ENCODE measurements at regions not wholly inside any gene's neighbourhood (a gene's known extent, or its start where the extent isn't known, plus 50 kb on each side); places are given as distances from the start of the nearest gene placed in this dataset.
"Not testable (repeated sequence)": the region's sequence is repeated elsewhere in the genome, so short reads cannot be mapped to it uniquely, and the experiment has no call there.

DNA sequence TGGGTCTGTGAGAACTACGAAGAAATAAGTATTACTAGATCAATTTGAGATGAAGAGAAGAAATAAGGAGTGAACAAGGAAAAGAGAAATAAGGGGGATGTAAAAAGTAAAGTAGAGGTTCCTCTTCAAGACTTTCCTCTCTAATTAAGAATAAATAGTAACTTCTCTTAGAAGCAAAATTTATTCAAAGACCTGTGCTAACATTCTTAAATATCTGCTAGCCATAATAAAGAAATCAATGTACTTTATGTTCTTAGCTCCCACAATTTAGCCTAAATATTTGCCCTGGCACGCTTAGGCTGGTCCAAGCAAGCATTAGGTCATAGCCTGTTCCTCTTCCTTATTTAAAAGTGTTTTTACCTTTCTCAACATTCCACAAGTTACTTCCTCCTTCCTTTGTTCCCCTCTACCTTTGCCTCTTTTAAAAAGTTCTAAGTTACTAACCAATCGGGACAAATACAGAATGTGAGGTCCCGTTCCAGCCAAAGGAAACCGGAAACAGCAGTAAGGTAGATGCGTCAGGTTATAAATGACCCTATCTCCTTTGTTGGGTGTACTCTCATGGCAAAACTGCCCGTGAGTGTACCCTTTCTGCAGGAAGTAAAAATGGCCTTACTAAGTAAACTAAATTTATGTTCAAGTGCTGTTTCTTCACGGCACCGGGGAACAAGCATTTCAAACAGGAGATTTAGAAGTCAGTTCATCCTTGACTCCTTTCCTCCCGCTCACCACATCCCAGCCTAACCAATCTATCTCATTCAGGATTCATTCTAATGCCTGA is 86.2 kb upstream of the PLEKHM1 start:
- H3K4me3 ChIP-seq (ENCODE audit: low read length) = not testable (repeated sequence)

GRCh38 chr17:45577571-45578279 is 87.2 kb upstream of the PLEKHM1 start:
- Histone ChIP-seq H3K27me3 (ENCODE audit: insufficient read depth, low read length, poor library complexity, severe bottlenecking) (no peaks in the 10 kb centered on the region), H3K9me3 (ENCODE audit: low read length) (no peaks in the 10 kb centered on the region), H3K4me1 (ENCODE audit: insufficient read depth, low read length) (peaks cover 19% of the 10 kb centered on the region), H3K36me3 (ENCODE audit: insufficient read depth, low read length) (no peaks in the 10 kb centered on the region), H3K4me3 (ENCODE audit: low read length) (no peak overlapping the region), H3K27ac (ENCODE audit: low read depth, low read length) (no peak overlapping the region)
- POLR2A ChIA-PET = no interaction called here
- Mint-ChIP-seq H3K27ac (peak overlapping the region in 2 of 8 donors; percentile 0 to 6), H3K9me3 (no peaks in the 10 kb centered on the region), H3K4me3 (no peak overlapping the region), H3K27me3 (no peaks in the 10 kb centered on the region), H3K4me1 (peaks cover 68 to 87% (median 84%) of the 10 kb centered on the region in 3 donors), H3K36me3 (peaks cover 0 to 57% (median 19%) of the 10 kb centered on the region in 3 donors)
- CTCF ChIA-PET = no interaction called here
- no peak for DNase-seq

More for the DNA sequence above, 86.2 kb upstream of the PLEKHM1 start:
- DNase-seq; H3K9me3 ChIP-seq (ENCODE audit: low read length); H3K27me3 ChIP-seq (ENCODE audit: insufficient read depth, low read length, poor library complexity, severe bottlenecking); H3K9me3 Mint-ChIP-seq; H3K36me3 ChIP-seq (ENCODE audit: insufficient read depth, low read length); H3K27ac ChIP-seq (ENCODE audit: low read depth, low read length); CTCF ChIA-PET; H3K4me3 Mint-ChIP-seq; H3K27me3 Mint-ChIP-seq; POLR2A ChIA-PET: not testable (repeated sequence)
- peaks cover 12% of the 10 kb centered on the region for H3K4me1 ChIP-seq (ENCODE audit: insufficient read depth, low read length)
- Mint-ChIP-seq H3K4me1 (peaks cover 62 to 77% (median 74%) of the 10 kb centered on the region in 3 donors), H3K36me3 (peaks cover 0 to 51% (median 19%) of the 10 kb centered on the region in 3 donors), H3K27ac (peak overlapping the region in 4 of 8 donors; percentile 45 to 67 (median 54))

DNA sequence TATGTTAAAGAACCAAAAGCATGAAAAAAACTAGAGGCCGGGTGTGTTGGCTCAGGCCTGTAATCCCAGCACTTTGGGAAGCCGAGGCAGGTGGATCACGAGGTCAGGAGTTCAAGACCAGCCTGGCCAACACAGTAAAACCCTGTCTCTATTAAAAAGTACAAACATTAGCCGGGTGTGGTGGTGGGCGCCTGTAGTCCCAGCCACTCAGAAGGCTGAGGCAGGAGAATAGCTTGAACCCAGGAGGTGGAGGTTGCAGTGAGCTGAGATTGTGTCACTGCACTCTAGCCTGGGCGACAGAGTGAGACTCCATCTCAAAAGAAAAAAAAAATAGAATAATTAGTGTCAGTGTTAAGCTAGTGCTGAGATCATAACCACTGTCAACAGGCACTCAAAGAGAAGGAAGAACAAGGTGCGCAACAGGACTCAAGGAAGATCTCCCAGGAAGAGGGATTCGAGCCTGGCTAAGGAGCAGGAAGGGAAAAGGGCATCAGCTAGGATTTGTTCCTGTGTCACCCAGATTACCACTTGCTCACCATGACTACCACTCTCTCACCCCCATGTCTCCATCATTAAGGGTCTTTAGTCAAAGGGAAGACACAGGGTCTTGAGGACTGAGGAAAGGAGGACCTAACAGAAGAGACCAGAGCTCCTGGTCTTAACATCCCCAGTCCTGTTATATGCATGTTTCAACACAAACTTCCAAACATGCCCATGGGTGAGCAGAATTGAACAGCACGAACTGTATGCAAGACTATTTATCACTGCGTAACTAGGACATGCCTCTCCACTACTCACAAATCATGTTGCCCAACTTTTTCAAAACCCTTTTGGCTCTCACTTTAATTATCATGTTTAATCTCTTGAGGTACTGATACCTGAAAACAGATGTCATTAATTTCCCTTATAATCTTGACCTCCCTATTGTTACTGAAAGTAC is 88.3 kb upstream of the PLEKHM1 start:
- Histone ChIP-seq H3K36me3 (ENCODE audit: insufficient read depth, low read length) (no peaks in the 10 kb centered on the region), H3K4me3 (ENCODE audit: low read length) (no peak overlapping the region), H3K27ac (ENCODE audit: low read depth, low read length) (no peak overlapping the region), H3K4me1 (ENCODE audit: insufficient read depth, low read length) (peaks cover 28% of the 10 kb centered on the region), H3K27me3 (ENCODE audit: insufficient read depth, low read length, poor library complexity, severe bottlenecking) (no peaks in the 10 kb centered on the region), H3K9me3 (ENCODE audit: low read length) (no peaks in the 10 kb centered on the region)
- DNase-seq = no peak
- H3K36me3 Mint-ChIP-seq = peaks cover 0 to 62% (median 19%) of the 10 kb centered on the region in 3 donors
- H3K9me3 Mint-ChIP-seq = no peaks in the 10 kb centered on the region
- peak overlapping the region in 4 of 8 donors; percentile 21 to 79 (median 30) for H3K27ac Mint-ChIP-seq
- ChIA-PET POLR2A (no interaction called here), CTCF (no interaction called here)
- peaks cover 73 to 92% (median 90%) of the 10 kb centered on the region in 3 donors for H3K4me1 Mint-ChIP-seq
- H3K4me3 Mint-ChIP-seq = peak overlapping the region in 1 of 7 donors; percentile 75
- H3K27me3 Mint-ChIP-seq = no peaks in the 10 kb centered on the region

DNA sequence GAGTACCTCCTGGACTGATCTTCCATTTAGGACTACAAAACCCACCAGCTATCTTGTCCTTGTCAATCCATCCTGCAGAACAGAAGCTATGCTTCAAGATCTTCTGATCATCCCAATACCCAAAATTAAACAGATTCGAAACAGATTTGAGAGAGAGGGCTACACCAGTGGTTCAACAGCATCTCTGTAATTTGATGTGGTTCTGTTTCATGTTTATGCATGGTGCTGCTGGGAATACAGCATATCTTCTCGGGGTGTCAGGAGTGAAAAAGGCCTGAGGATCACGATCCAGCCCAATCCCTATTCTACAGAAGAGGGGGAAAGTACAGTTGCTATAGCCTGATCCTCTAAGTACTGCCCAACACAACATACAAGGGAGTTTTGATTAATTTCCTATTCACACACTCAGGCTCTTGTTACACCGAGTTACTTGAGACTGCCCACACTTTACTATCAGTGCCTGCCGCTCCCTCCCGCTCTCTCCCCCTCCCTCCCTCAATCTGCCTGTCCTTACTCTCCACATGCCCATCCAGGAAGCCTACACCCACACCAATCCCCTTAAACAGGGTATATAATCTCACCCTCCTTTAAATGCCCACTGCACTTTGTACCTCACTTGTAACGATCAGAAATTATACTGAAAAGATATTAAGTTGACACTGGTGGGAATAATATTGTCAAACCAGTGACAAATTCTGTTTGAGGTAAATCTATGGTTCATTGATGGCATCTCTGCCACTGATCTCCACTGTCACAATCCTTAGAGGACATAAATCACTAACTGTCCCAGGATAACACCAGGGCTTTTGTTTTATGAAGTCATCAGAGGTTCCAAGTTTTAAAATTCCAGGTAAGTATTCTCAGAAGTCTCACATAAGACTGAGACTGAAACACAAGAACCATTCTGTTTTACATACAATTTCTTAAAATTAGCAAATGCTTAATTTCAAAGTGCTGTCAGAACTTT is 89.3 kb upstream of the PLEKHM1 start:
- no peak overlapping the region for H3K27ac ChIP-seq (ENCODE audit: low read depth, low read length)
- peaks cover 0 to 1% (median 0%) of the 10 kb centered on the region in 5 donors for H3K9me3 Mint-ChIP-seq
- peak overlapping the region in 3 of 7 donors; percentile 1 to 49 (median 28) for H3K4me3 Mint-ChIP-seq
- ChIA-PET CTCF (no interaction called here), POLR2A (no interaction called here)
- H3K4me1 Mint-ChIP-seq = peaks cover 69 to 88% (median 86%) of the 10 kb centered on the region in 3 donors
- no peaks in the 10 kb centered on the region for H3K36me3 ChIP-seq (ENCODE audit: insufficient read depth, low read length)
- H3K4me1 ChIP-seq (ENCODE audit: insufficient read depth, low read length) = peaks cover 32% of the 10 kb centered on the region
- no peak for DNase-seq
- H3K27me3 Mint-ChIP-seq = no peaks in the 10 kb centered on the region
- H3K27me3 ChIP-seq (ENCODE audit: insufficient read depth, low read length, poor library complexity, severe bottlenecking) = no peaks in the 10 kb centered on the region
- peak overlapping the region in 7 of 8 donors; percentile 21 to 79 (median 35) for H3K27ac Mint-ChIP-seq
- no peaks in the 10 kb centered on the region for H3K9me3 ChIP-seq (ENCODE audit: low read length)
- H3K4me3 ChIP-seq (ENCODE audit: low read length) = no peak overlapping the region
- H3K36me3 Mint-ChIP-seq = peaks cover 0 to 63% (median 17%) of the 10 kb centered on the region in 3 donors

GRCh38 chr17:45580924-45581323 is 90.4 kb upstream of the PLEKHM1 start:
- no peak overlapping the region for H3K4me3 ChIP-seq (ENCODE audit: low read length)
- H3K4me1 ChIP-seq (ENCODE audit: insufficient read depth, low read length) = peaks cover 28% of the 10 kb centered on the region
- H3K36me3 ChIP-seq (ENCODE audit: insufficient read depth, low read length) = no peaks in the 10 kb centered on the region
- Mint-ChIP-seq H3K27me3 (no peaks in the 10 kb centered on the region), H3K27ac (peak overlapping the region in 6 of 8 donors; percentile 2 to 93 (median 17)), H3K4me1 (peaks cover 66 to 81% (median 81%) of the 10 kb centered on the region in 3 donors), H3K4me3 (peak overlapping the region in 1 of 7 donors; percentile 96), H3K36me3 (peaks cover 0 to 56% (median 13%) of the 10 kb centered on the region in 3 donors), H3K9me3 (peaks cover 0 to 2% (median 0%) of the 10 kb centered on the region in 5 donors)
- H3K9me3 ChIP-seq (ENCODE audit: low read length) = no peaks in the 10 kb centered on the region
- ChIA-PET CTCF (no interaction called here), POLR2A (no interaction called here)
- H3K27ac ChIP-seq (ENCODE audit: low read depth, low read length) = no peak overlapping the region
- no peaks in the 10 kb centered on the region for H3K27me3 ChIP-seq (ENCODE audit: insufficient read depth, low read length, poor library complexity, severe bottlenecking)
- no peak for DNase-seq

- no peaks in the 10 kb centered on the region for H3K27me3 ChIP-seq (ENCODE audit: insufficient read depth, low read length, poor library complexity, severe bottlenecking)
- DNase-seq = no peak
- ChIA-PET POLR2A (no interaction called here), CTCF (no interaction called here)
- Mint-ChIP-seq H3K4me1 (peaks cover 58 to 72% (median 71%) of the 10 kb centered on the region in 3 donors), H3K27me3 (no peaks in the 10 kb centered on the region), H3K9me3 (peaks cover 0 to 2% (median 0%) of the 10 kb centered on the region in 5 donors), H3K36me3 (peaks cover 0 to 48% (median 6%) of the 10 kb centered on the region in 3 donors), H3K27ac (peak overlapping the region; percentile 21 to 100 (median 95)), H3K4me3 (peak overlapping the region in 4 of 7 donors; percentile 19 to 96 (median 38))
- no peak overlapping the region for H3K4me3 ChIP-seq (ENCODE audit: low read length)
- no peak overlapping the region for H3K27ac ChIP-seq (ENCODE audit: low read depth, low read length)
- H3K36me3 ChIP-seq (ENCODE audit: insufficient read depth, low read length) = no peaks in the 10 kb centered on the region
- peaks cover 28% of the 10 kb centered on the region for H3K4me1 ChIP-seq (ENCODE audit: insufficient read depth, low read length)
- H3K9me3 ChIP-seq (ENCODE audit: low read length) = no peaks in the 10 kb centered on the region
Observed at GRCh38 chr17:45581860-45582259, 91.3 kb upstream of the PLEKHM1 start.

Data from CD8-positive, alpha-beta memory T cell (primary cell).